GM19463 (cell line): ENCODE measurements at regions not wholly inside any gene's neighbourhood (a gene's known extent, or its start where the extent isn't known, plus 50 kb on each side); places are given as distances from the start of the nearest gene placed in this dataset.
"Not testable (repeated sequence)": the region's sequence is repeated elsewhere in the genome, so short reads cannot be mapped to it uniquely, and the experiment has no call there.

ENCODE experiments used
- ATAC-seq: cut with Tn5 transposase; IDR thresholded peaks from one replicate; pipeline ENCODE4 v1.9.1; 2021; ENCODE audit warnings: mild to moderate bottlenecking, moderate library complexity; ENCODE audit not compliant: unreplicated experiment

DNA sequence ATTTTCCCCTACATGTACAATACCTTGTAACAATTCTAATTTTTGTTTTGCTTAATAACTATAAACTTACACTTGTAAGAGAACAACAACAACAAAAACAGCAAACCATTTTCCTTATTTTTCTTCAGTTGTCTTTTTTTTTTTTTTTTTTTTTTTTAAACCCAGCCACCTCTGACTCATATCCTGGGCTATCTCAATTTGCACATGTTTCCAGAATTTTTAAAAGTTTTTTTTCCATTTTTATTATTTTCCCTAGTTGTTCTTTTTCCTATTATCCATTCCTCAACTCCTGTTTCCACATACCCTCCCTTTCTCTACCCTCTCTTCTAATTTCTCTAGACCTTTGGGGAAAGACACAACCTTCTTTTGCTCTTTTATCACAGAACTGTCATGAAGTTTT, 112.5 kb downstream of the EFEMP1 start:
- ATAC-seq: no peak

DNA sequence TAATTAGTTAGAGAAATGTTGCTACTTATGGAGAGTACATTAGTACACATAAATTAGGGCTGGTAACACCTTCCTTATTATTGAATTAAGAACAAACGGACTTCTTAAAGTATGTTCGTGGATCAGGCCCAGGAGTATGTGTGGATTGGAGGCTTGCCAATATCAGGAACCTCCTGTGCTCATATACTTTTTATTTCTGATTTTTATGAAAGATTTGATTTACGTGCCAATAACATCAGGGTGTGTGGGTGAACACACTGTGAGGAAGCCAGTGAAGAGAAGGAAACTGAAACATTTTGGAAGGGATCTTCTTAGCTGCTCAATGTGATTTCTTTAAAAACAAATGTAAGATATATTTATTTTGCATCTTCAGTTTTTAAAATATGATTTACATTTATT, 113.0 kb downstream of the EFEMP1 start:
- ATAC-seq: no peak

DNA sequence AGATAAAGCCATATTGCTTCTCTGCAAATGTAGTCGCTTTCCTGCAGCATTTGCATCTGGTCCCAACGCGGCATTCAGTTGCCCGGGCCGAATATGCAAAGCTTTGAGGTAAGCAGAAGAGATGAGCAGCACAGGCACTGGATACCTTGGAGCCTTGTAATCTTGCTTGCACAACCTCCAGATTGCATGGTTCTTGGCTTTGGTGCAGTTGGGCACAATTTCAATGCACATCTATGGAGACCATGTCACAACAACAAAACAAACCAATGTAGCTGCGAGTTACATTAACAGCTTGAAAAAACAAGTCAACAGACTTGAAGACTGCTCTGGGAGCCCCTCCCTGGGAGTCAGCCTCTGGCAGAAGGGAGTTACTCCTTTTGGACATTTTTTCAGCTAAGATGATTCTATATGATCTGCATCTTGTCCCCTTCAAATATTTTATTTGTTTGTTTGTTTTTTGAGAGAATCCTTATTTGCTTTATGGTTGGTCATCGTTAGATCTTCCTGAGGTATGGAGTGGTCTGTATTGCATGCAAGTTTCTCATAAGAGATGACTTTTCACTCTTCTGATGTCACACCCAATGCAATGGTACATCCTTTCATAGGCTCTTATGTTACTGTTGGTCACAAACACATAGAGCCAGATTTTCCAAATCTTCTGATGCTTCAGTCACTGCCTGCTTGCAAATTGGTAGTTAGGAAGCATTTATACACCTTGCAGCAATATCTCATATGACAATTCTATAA, 113.5 kb downstream of the EFEMP1 start:
- no peak for ATAC-seq

DNA sequence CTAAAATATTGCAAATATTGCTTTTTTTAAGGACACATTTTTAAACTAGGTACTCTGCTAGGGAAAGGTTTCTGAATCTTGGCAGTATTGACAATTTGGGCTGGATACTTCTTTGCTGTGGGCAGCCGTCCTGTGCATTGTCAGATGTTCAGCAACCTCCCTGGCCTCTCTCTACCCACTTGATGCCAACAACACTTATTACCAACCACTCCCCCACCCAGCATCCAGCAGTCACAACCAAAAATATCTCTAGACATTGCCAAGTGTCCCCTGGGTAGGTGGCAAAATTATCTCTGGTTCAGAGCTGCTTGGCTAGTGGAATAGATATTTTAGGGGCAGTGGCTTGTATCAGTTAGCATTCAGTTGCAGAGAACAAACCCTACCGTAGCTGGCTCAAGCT, 114.3 kb upstream of the PNPT1 start:
- ATAC-seq: no peak

DNA sequence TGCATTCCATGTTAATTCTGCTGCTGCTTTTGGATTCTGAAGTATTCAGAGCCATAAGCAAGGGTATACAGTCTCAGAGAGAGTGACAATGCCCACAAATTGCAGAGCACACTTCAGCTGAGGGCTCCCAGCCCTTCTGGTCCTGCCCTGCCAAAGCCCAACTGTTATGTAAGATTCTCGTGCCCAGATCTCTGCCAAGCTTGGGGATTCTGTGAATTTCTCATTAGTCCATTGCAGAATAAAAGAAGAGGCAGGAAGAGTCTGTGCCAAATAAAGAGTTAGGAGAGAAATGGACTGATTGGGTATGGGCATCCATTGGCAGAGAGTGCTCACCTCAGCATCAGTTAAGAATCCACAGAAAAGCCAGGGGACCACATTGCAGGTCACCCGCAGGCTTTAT, 112.0 kb upstream of the PNPT1 start:
- no peak for ATAC-seq

DNA sequence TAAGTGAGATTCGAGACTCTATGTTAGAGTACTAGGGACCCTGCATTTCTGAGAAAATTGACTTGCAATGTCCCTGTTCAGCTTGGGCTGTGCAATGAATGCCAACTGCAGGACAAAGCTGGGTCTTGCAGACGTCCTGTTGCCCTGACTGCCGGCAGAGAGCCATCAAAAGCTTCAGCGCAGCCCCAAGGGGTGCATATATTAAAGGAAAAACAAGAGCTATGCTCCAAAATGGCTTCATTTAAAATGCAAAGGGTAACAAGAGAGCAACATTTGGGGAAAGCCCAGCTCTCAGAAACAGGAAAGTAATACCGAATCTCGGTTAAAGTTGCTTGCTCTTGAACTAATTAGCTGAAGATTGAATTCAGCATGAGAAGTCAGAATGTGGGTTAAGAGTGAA, 110.9 kb upstream of the PNPT1 start:
- ATAC-seq: no peak

DNA sequence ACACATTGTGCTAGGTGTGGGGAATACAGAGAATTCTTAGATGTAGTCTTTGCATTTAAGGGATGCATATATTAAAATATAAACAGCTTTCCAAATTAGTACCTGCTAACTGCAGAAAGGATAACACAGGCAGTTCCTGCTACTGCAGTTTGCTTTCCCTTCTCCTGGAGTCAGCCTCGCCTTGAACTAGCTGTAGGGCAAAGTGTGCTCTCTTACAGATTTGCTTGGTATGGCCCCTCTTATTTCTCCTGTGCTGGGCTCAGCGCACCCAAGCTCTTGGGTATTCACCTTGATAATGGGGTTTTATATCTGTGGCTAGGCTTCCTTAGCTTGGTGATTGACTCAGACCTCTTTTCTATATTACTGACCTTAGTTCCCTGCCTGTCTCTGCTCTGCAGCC, 108.4 kb upstream of the PNPT1 start:
- no peak for ATAC-seq

DNA sequence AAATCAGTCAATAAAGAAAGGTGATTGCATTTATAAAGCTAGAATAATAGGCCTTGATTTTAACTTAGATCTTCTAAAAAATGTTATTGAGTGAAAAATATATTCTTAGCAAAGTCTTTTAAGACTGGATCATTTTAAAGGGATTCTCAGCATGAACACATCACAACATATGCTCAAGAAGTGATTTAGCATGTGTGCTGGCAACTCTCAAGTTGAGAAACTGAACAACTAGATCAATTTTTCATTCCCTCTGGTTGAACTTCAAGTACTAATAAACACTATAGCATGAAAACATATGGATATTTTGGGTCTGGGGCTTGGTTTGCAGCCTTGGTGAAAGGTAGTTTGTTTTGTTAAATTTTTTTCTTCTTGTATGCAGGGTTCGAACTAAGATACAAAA, 107.8 kb upstream of the PNPT1 start:
- no peak for ATAC-seq

DNA sequence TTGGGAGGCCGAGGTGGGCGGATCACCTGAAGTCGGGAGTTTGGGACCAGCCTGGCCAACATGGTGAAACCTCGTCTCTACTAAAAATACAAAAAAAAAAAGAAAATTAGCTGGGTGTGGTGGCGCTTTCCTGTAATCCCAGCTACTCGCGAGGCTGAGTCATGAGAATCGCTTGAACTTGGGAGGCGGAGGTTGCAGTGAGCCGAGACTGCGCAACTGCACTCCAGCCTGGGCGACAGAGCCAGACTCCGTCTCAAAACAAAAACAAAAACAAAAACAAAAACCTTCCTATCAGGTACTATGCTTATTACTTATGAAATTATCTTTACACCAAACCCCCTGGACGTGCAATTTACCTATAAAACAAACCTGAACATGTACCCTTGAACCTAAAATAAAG, 106.0 kb upstream of the PNPT1 start:
- ATAC-seq: not testable (repeated sequence)

DNA sequence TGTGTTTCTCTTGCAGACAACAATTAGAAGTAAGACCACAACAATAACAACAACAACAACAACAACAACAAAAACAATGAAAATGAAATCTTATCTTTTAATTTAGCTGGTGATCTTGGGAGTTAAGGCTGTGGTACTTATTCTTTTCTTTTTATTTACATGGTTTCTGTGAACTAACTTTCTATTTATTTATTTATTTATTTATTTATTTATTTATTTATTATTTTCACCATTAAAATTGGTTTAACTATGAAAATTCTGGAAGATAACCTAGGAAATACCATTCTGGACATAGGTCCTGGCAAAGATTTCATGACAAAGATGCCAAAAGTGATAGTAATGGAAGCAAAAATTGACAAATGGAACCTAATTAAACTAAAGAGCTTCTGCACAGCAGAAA, 102.5 kb upstream of the PNPT1 start:
- no peak for ATAC-seq

DNA sequence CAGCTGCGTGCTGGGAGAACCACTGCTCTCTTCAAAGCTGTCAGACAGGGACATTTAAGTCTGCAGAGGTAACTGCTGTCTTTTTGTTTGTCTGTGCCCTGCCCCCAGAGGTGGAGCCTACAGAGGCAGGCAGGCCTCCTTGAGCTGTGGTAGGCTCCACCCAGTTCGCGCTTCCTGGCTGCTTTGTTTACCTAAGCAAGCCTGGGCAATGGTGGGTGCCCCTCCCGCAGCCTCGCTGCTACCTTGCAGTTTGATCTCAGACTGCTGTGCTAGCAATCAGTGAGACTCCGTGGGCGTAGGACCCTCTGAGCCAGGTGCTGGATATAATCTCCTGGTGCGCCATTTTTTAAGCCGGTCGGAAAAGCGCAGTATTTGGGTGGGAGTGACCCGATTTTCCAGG, 100.0 kb upstream of the PNPT1 start:
- not testable (repeated sequence) for ATAC-seq

DNA sequence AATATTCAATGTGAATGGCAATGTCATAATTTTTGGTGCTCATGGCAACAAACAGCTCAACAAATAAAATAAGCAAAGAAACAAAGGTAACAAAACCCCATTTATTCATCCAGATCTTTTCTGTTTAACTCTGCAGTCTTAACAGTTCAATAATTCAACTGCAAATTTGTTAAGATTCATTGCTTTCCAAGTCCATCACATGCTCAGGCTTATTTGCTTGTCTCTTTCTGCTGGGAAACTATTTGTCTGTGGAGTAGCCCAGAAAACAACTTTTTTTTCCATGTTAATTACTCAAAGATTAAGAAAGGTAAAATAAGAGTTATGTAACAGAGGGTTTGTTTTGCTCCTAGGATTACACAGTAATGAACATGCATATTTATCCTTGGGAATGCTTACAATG, 92.6 kb upstream of the PNPT1 start:
- ATAC-seq: no peak

DNA sequence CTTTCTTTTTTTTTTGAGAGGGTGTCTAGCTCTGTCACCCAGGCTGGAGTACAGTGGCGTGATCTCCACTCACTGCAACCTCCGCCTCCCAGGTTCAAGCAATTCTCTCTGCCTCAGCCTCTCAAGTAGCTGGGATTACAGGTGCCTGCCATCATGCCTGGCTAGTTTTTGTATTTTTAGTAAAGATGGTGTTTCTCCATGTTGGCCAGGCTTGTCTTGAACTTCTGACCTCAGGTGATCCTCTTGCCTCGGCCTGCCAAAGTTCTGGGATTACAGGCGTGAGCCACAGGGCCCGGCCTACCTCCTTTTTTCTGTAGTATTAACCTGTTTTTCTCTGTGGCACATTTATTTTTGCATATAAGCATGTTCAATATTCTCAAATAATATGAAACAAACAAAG, 90.1 kb upstream of the PNPT1 start:
- not testable (repeated sequence) for ATAC-seq

DNA sequence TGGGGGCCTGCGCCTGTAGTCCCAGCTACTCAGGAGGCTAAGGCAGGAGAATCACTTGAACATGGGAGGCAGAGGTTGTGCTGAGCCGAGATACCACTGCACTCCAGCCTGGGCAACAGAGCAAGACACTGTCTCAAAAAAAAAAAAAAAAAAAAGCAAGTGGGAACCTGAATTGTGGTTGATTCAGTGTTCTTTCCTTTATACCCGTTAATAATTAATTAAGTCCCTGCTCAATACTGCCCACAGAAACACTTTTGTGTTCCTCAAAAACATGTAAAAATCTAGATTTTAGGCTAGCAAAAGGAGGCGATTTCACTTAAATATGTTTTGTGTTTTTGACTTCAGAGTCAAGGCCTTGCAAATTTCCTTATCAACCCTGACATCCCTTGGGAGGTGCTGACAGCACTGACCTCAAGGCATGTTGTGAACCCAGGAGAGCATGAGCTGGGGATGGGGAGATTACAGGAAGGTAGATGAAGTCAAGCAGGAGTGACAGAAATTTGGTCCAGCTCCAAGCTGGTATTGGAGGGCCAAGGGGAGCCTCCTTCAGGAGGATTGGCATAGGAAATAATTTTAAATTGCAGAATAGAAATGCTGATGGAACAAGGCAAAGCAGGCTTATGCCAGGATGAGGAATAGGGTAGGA, 89.0 kb upstream of the PNPT1 start:
- ATAC-seq: no peak

DNA sequence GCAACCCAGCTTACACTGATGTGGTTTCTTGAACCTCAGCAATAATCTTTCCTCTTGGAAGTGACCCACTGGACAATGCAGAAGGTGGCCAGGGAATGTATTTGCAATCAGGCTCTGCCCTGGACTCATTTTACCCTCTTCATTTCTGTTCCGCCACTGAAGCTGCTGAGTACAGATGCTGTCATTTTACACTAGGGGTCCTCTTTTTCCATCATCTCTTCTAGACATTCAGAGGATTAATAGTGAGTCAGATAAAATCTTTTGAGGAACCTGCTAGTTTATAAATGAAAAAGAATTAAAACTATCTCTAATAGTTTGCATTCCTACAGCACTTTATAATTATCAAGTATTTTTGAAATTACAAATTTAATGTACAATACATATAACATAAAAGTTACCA, 87.9 kb upstream of the PNPT1 start:
- no peak for ATAC-seq

DNA sequence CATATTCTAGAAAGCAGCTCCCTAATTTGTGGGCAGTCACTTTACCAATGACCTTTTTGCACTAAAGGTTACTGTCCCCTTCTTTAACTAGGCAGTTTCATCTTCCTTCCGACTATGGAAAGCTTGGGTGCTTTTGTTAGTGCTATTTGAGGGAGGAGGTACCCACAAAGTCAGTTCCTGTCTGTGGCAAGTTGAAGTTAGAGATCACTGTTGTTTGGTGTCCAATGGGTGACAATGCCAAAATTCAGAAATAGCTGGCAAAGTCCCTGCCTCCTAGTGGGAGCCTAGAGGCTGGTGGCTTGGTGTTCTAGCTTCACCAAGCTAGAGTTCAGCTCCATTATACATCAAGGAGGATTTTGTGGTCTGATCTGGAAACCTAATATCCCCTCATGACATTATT, 87.1 kb upstream of the PNPT1 start:
- no peak for ATAC-seq

DNA sequence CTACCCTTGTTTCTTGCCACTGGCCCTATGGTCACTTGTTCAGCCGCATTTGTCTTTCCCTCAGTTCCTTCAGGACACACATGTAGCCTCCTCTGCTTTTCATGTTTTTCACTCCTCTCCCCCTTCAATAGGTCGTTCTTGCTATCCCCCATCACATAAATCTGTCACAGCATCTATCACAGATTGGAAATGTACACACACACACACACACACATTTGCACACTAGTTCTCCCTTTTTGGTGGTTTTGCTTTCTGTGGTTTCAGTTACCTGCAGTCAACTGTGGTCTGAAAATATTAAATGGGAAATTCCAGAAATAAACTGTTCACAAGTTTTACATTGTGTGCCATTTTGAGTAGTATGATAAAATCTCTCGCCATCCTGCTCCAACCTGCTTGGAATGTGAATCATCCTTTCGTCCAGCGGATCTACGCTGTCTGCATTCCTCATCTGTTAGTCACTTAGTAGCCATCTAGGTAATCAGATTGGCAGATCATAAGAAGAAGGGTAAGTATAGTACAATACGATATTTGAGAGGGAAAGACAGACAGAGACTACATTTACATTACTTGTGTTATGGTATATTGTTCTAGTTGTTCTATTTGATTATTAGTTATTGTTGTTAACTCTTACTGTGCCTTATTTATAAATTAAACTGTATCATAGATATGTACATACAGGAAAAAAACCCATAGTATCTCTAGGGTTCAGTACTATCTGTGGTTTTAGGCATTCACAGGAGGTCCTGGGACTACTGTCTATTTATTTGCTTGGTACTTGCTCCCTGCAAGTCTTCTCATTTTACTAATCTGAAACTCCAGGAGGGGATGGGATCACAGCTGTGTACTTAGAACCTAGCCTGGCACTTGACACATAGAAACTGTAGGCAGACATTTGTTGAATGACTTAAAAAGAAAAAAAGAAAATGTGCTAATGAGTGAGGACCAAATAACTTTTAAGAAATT, 86.1 kb upstream of the PNPT1 start:
- ATAC-seq: no peak

DNA sequence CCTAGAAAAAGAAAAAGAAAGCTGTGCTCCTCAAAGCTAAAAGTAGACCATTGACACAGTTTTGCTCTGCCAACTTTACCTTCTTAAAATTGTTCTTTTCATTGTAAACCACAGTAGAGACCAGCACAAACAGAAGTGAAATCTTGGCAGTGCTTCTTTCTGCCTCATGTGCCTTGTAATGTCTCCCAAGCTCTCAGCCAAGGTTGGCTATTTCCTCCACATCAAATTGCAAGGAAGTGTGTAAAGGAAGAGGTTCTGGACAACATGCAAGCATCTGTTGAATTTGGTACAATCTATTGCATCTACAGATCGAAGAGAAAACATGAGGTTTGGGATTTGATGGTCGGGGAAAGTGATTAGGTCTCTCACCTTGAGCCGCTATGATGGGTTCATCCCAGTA, 83.3 kb upstream of the PNPT1 start:
- ATAC-seq: no peak

DNA sequence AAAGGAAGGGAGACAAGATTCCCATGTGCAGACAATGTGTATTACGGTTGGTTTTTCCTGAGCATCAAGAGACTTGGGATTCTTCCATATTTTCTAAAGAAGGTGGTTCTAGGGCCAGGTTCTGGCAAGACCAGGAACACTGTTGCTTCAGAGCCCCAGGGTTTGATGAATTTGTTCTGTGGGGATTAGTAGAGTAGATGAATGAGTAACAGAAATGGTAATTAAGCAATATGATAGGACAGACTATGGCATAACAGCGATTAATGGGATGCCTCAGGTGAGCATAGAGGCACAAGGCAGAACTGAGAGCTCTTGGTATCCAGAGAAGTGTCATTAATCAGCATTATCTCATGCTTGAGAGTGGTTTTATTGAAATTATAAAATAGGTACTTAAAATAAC, 82.8 kb upstream of the PNPT1 start:
- ATAC-seq: no peak

DNA sequence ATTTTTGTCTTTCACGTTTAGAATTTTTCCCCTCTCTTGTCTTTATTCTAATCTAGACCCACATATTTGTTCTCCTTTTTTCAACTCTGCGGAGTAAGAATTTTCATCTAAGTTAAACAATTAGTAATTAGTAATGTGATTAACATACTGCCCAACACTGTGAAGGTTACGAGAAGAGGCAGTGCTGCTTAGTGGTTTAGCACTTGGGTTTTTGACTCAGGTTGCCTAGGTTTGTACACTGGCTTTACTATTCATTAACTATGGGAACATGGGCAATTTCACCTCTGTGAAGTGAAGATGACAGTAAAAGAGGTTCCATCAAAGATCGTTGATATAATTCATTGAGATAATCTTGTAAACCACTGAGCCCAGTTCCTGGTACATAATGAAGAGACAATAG, 82.2 kb upstream of the PNPT1 start:
- peak; percentile 52 for ATAC-seq

DNA sequence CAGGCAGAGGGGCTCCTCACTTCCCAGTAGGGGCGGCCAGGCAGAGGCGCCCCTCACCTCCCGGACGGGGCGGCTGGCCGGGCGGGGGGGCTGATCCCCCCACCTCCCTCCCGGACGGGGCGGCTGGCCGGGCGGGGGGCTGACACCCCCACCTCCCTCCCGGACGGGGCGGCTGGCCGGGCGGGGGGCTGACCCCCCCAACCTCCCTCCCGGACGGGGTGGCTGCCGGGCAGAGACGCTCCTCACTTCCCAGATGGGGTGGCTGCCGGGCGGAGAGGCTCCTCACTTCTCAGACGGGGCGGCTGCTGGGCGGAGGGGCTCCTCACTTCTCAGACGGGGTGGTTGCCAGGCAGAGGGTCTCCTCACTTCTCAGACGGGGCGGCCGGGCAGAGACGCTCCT, 80.0 kb upstream of the PNPT1 start:
- ATAC-seq: not testable (repeated sequence)
